GM12878 (cell line): ENCODE measurements at regions not wholly inside any gene's neighbourhood (a gene's known extent, or its start where the extent isn't known, plus 50 kb on each side); places are given as distances from the start of the nearest gene placed in this dataset.

Experiments
- ATAC-seq: fragments of 200-7000 bp; cut with Tn5 transposase; 3 replicates; pipeline ENCODE4 v1.9.1; 2020; ENCODE audit warnings: mild to moderate bottlenecking, moderate library complexity
- BruUV-seq: library from RNA; stranded (reverse); fragments of 400-500 nt; replicated peaks from 2 replicates; lab custom pipeline; 2021; lab: Mats Ljungman, UMichigan
- CTCF ChIA-PET: fragments of 300-600 bp; sonication (Branson Sonifier 250); formaldehyde crosslinking; extraction: SDS; loops from one replicate; lab custom pipeline; 2021; ENCODE audit warnings: inconsistent platforms; lab: Yijun Ruan, JAX
- POLR2A ChIA-PET: fragments of 350-600 bp; formaldehyde crosslinking; extraction: SDS; loops from one replicate; lab custom pipeline; 2021; ENCODE audit warnings: inconsistent platforms; lab: Charles Lee
- RAD21 ChIA-PET: fragments of 300-600 bp; sonication (Branson Sonifier 250); formaldehyde crosslinking; loops from one replicate; lab custom pipeline; 2023; ENCODE audit warnings: antibody characterized with exemption; ENCODE audit not compliant: unreplicated experiment; lab: Charles Lee
- SMC1A ChIA-PET: fragments of 300-600 bp; sonication (Branson Sonifier 250); formaldehyde crosslinking; loops from one replicate; lab custom pipeline; 2023; ENCODE audit not compliant: unreplicated experiment, uncharacterized antibody; lab: Charles Lee
- DNase-seq: peaks from one replicate; pipeline ENCODE4 v3.0.0-alpha.2; 2011; ENCODE audit warnings: low read depth, low spot score
- FAIRE-seq: peaks from 3 replicates; lab custom pipeline; 2011; peaks lifted over from hg19 to GRCh38; lab: Jason Lieb, UNC
- H2AFZ ChIP-seq: 2 replicates; pipeline ENCODE4 v1.6.0; 2011; ENCODE audit warnings: low read depth, low read length, control low read depth; ENCODE audit not compliant: control insufficient read depth
- H3K27ac ChIP-seq: 2 replicates; pipeline ENCODE4 v1.5.1; 2011; ENCODE audit warnings: control low read depth; ENCODE audit not compliant: control insufficient read depth, insufficient read depth
- H3K27me3 ChIP-seq, 2 experiments: replicated peaks in 1 of 2; 2 replicates each; pipeline versions ENCODE4 v1.6.0 to v1.6.1; 2011; ENCODE audit warnings: low read length in 1 of 2; ENCODE audit not compliant: control insufficient read depth in 2 of 2, insufficient read depth in 2 of 2
- H3K36me3 ChIP-seq, 2 experiments: 2 replicates each; pipeline ENCODE4 v1.5.1; 2011; ENCODE audit warnings: low read length in 1 of 2; ENCODE audit not compliant: control insufficient read depth in 2 of 2, insufficient read depth in 2 of 2
- H3K4me1 ChIP-seq: 2 replicates; pipeline ENCODE4 v1.6.1; 2011; ENCODE audit warnings: mild to moderate bottlenecking, low read length, moderate library complexity, mixed read lengths; ENCODE audit not compliant: control insufficient read depth, insufficient read depth
- H3K4me2 ChIP-seq: 2 replicates; pipeline ENCODE4 v1.6.0; 2011; ENCODE audit warnings: control low read depth; ENCODE audit not compliant: control insufficient read depth, insufficient read depth
- H3K4me3 ChIP-seq: fragments of 200-600 bp; sonication (generic); 2 replicates; pipeline ENCODE4 v1.5.1; 2016
- H3K79me2 ChIP-seq: 2 replicates; pipeline ENCODE4 v1.6.0; 2011; ENCODE audit warnings: low read length; ENCODE audit not compliant: control insufficient read depth, insufficient read depth
- H3K9ac ChIP-seq: 2 replicates; pipeline ENCODE4 v1.8.0; 2011; ENCODE audit warnings: low read length, control low read depth, mixed read lengths; ENCODE audit not compliant: control insufficient read depth, insufficient read depth
- H3K9me3 ChIP-seq: replicated peaks from 3 replicates; pipeline ENCODE4 v1.5.1; 2011; ENCODE audit warnings: mild to moderate bottlenecking, low read length; ENCODE audit not compliant: control insufficient read depth, insufficient read depth
- H4K20me1 ChIP-seq: 2 replicates; pipeline ENCODE4 v1.6.0; 2011; ENCODE audit not compliant: control insufficient read depth, insufficient read depth
- BCL3 ChIP-seq: IDR thresholded peaks from 2 replicates; pipeline ENCODE4 v1.6.1; 2011; ENCODE audit warnings: borderline replicate concordance, low read depth, mild to moderate bottlenecking, moderate library complexity, low read length; ENCODE audit not compliant: insufficient read depth, poor library complexity, severe bottlenecking
- CHD2 ChIP-seq: IDR thresholded peaks from 2 replicates; pipeline ENCODE4 v1.6.1; 2011; ENCODE audit warnings: low read depth, low read length, improper control_type of control experiment, borderline replicate concordance
- DPF2 ChIP-seq: fragments of 450-650 bp; IDR thresholded peaks from 2 replicates; pipeline ENCODE4 v1.6.1; 2017; ENCODE audit warnings: mild to moderate bottlenecking
- MTA3 ChIP-seq: IDR thresholded peaks from 2 replicates; pipeline ENCODE4 v1.6.1; 2012; ENCODE audit warnings: low read length, inconsistent platforms, borderline replicate concordance
- MYB ChIP-seq: fragments of 150-350 bp; IDR thresholded peaks from 2 replicates; pipeline ENCODE4 v1.6.1; 2014; ENCODE audit warnings: mild to moderate bottlenecking, low read depth, low read length, borderline replicate concordance
- NBN ChIP-seq: fragments of 450-650 bp; IDR thresholded peaks from 2 replicates; pipeline ENCODE4 v1.6.1; 2016
- NFXL1 ChIP-seq: fragments of 450-650 bp; IDR thresholded peaks from 2 replicates; pipeline ENCODE4 v1.6.1; 2017; ENCODE audit warnings: antibody characterized with exemption, mild to moderate bottlenecking, borderline replicate concordance
- NFYA ChIP-seq: IDR thresholded peaks from 2 replicates; pipeline ENCODE4 v1.6.1; 2011; ENCODE audit warnings: low read depth, mild to moderate bottlenecking, low read length, improper control_type of control experiment, borderline replicate concordance
- PRDM15 ChIP-seq: fragments of 450-650 bp; formaldehyde crosslinking; IDR thresholded peaks from 2 replicates; pipeline ENCODE4 v1.4.0; 2020; ENCODE audit warnings: mild to moderate bottlenecking, moderate library complexity
- RB1 ChIP-seq: fragments of 450-650 bp; formaldehyde crosslinking; IDR thresholded peaks from 2 replicates; pipeline ENCODE4 v1.6.1; 2017; ENCODE audit warnings: mild to moderate bottlenecking, borderline replicate concordance
- RELA ChIP-seq: fragments of 450-650 bp; IDR thresholded peaks from 2 replicates; pipeline ENCODE4 v1.8.0; 2014; ENCODE audit warnings: borderline replicate concordance; ENCODE audit not compliant: partially characterized antibody
- REST ChIP-seq: IDR thresholded peaks from 2 replicates; pipeline ENCODE4 v1.6.1; 2012; ENCODE audit warnings: mild to moderate bottlenecking, low read depth, low read length
- SPI1 ChIP-seq: IDR thresholded peaks from 2 replicates; pipeline ENCODE4 v1.6.1; 2011; ENCODE audit warnings: low read depth, mild to moderate bottlenecking, low read length, moderate library complexity, borderline replicate concordance; ENCODE audit not compliant: insufficient read depth
- WGBS: methylation state at CpG from one replicate; pipeline ENCODE4 v1.1.6; 2016; ENCODE audit warnings: low lambda C conversion rate; ENCODE audit not compliant: insufficient replicate concordance, insufficient coverage; ENCODE audit errors: missing lambda C conversion rate; 5-methylcytosine and 5-hydroxymethylcytosine counted together
- in situ Hi-C: fragments of 300-500 bp; cut with MboI; formaldehyde crosslinking; loops from 9 replicates; pipeline ENCODE4 v1.14.3; 2018; ENCODE audit warnings: mixed read lengths
- intact Hi-C: fragments of 100-400 bp; cut with micrococcal nuclease; formaldehyde crosslinking; loops from one replicate; pipeline ENCODE4 v1.14.2; 2022; ENCODE audit not compliant: unreplicated experiment

- no peak overlapping the region for H3K4me3 ChIP-seq
- H3K9ac ChIP-seq = no peak overlapping the region
- no peaks in the 10 kb centered on the region for H3K79me2 ChIP-seq
- SMC1A ChIA-PET = no interaction called here
- H2AFZ ChIP-seq = no peak overlapping the region
- no TSS peak for BruUV-seq
- CTCF ChIA-PET = no interaction called here
- H3K36me3 ChIP-seq = no peaks in the 10 kb centered on the region
- H3K4me1 ChIP-seq = no peaks in the 10 kb centered on the region
- POLR2A ChIA-PET = no interaction called here
- 36% methylated on average over 1 of the region's 1 CpG for WGBS
- H3K27me3 ChIP-seq = 0 out of 4 replicates have a peak, but pooled peaks cover 0 to 2% of the 10 kb centered on the region in 2 experiments
- intact Hi-C loops (no loop called here), in situ Hi-C loops (no loop called here)
- DNase-seq (no peak), ATAC-seq (no peak), FAIRE-seq (no peak)
- no peaks in the 10 kb centered on the region; the same call in 2 of the 3 replicates for H3K9me3 ChIP-seq
- H3K4me2 ChIP-seq = no peak overlapping the region
- H4K20me1 ChIP-seq = no peaks in the 10 kb centered on the region
- RAD21 ChIA-PET = no interaction called here
- H3K27ac ChIP-seq = no peak overlapping the region
- no peak for TF ChIP-seq RELA
- TF ChIP-seq NFXL1 = no peak
- no peak for TF ChIP-seq NBN
- no peak for TF ChIP-seq REST
- TF ChIP-seq DPF2 = no peak
- TF ChIP-seq PRDM15 (CRISPR knock-in tag) = no peak
- TF ChIP-seq RB1 = no peak
- no peak for TF ChIP-seq MTA3
- no peak for TF ChIP-seq NFYA
- TF ChIP-seq MYB = no peak
- TF ChIP-seq BCL3 = no peak
- TF ChIP-seq CHD2 = no peak
- no peak for TF ChIP-seq SPI1
Measured at GRCh38 chr2:237170020-237170419, 84.3 kb downstream of the COPS8 start.
